GF-D8 (cell line): ENCODE measurements at regions not wholly inside any gene's neighbourhood (a gene's known extent, or its start where the extent isn't known, plus 50 kb on each side); places are given as distances from the start of the nearest gene placed in this dataset.

Experiments used
- DNase-seq: peaks from one replicate; lab custom pipeline; 2025; lab: John Stamatoyannopoulos, UW

- DNase-seq: no peak
Observed at GRCh38 chr11:26035696-26036095, 296.2 kb upstream of the ANO3 start.

DNA sequence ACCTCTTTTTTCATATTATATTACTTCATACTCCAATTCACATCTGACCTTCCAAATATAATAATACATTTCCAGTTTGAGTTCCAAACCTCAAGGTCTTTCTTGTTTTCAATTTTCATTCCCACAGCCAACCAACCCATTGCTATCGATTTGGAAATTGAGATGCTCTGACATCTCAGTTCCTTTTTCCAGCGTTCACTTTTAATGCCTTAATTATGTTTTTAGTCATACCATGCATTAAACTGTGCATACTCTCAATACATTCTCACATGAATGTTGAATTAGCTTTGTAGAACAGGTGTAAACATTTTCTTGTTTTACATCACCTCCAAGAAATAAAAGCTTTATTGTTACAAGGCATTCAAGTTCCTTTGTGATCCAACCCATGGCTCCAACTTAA lies 294.2 kb upstream of the ANO3 start:
- DNase-seq: no peak

DNA sequence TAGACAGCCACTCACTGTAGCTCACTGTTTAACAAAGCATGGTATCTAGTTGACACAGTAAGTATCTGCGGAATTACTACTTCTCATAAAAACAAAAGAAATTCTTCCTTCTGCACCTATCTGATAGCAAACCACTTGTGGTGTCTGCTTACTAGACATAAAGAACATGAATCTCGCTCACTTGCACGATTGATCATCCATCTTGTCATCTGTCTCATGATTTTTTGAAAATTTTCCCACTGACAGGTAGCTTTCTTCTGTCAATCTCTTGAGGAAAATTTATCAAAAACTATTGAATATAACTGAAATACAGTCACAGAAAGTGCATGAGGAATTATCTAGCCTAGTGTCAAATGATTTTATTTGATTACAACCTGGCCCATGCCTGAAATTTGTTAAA lies 291.6 kb upstream of the ANO3 start:
- DNase-seq: no peak

GRCh38 chr11:26042113-26042512 lies 289.8 kb upstream of the ANO3 start:
- no peak for DNase-seq

DNA sequence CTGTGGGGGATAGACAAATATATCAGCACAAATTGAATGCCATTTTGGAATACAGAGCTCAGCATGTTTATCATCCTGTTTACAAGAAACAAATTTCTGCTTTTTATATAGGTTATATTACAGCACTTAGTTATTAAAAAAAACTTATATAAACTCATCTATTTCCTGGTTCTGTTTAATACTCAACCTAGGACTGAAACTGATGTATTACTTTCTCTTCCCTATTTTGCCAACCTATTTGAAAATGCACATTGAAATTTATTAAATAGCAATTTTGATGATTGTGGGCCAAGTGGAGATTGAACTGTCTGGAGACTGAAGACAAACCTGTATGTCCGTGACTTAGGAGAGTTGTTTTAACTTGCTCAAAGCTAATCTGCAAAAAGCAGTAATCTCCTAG lies 288.3 kb upstream of the ANO3 start:
- DNase-seq: no peak

DNA sequence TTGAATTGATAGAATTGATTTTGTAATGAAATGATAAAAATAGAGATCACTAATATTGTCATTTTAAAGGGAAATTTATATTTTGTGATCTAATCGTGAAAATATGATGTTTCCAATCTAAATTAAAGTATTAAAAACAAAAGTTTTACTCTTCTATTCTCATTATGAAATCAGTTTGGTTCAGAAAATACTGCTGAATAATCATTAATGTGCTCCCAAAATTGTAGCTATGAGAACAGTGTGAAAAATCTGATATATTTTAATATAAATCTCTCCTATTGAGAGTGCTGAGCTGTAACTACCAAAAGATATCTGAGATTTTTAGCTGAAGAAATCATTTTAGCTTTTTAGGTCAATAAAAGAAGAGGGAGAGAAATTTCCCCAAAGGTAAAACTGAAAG lies 287.5 kb upstream of the ANO3 start:
- no peak for DNase-seq

- no peak for DNase-seq
Observed at GRCh38 chr11:26045082-26045481, 286.8 kb upstream of the ANO3 start.

DNA sequence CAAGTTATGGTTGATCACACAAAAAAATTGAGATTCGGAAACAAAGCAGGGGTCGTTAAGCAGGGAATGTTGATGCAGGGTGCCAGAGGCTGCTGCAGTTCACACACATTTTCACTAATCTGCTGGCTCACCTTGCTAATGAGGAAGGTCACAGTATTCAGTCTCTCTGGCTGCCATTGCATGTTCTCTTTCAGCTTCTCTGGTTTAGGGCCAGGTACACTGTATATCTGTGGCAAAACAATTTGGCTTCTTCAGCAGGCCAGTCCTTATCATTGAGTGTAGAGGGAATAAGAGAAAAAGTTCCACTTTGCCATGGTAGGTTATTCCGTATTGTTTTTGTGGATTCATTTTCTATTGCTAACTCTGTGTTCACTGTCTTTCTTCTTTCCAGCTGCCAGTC lies 283.7 kb upstream of the ANO3 start:
- no peak for DNase-seq

DNA sequence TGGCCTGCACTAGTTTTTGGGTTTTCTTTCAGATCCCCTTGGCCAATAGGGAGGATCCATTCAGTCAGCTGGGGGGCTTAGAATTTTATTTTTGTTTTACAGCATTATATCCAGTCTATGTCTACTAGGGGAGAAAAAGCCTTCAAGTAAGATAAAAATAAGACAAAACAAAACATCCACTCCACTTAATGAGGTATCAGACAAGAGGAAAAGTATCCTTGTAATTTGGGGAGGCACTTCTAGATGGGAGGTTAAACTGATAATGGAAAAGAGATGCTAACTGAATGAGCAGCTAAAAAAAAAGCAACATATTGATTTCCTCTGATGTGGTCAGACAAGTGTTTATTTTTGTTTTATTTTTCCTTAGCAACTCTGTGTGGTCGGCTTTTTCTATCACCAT lies 278.0 kb upstream of the ANO3 start:
- no peak for DNase-seq

- DNase-seq: no peak
Observed at GRCh38 chr11:26062660-26063059, 269.3 kb upstream of the ANO3 start.

- DNase-seq: no peak
Observed at GRCh38 chr11:26063915-26064314, 268.0 kb upstream of the ANO3 start.

DNA sequence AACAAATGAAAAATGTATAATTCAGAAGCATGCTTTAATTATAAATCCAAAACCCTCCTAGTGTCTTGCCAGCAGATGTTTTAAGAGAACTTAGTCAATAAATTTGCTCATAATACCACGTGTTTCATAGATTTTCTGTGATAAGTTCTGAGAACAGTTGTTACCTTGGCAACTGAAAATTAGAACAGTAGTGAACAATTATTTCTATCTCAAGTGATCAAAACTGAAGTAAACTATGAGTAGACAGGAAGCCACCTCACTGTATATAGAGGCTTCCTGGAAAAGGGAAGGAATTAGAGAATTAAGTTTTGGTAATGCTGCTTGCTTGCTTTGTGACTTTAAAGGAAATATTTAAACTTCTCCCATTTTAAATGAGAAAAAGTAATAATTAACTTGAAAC lies 266.0 kb upstream of the ANO3 start:
- DNase-seq: no peak

- DNase-seq: no peak
Observed at GRCh38 chr11:26070714-26071380, 261.1 kb upstream of the ANO3 start.

GRCh38 chr11:26072614-26073153 lies 259.2 kb upstream of the ANO3 start:
- no peak for DNase-seq

DNA sequence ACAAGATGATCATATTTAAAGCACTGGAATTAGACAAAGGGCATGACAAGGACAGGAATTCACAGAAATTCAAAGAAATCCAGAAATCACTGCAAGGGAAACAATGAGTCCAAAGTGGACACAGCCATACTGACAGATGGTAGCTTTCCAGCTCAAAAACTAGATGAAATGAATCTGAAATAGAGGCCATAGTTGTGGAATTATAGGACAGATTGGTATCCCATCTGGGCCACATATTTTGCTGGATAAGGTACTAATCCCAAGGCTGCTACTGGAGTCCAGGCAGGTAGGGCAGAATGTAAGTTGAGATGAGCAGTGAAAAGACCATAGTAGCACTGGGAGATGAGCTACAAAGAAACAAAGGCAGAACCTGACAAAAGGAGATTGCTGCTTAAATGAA lies 258.3 kb upstream of the ANO3 start:
- DNase-seq: no peak

DNA sequence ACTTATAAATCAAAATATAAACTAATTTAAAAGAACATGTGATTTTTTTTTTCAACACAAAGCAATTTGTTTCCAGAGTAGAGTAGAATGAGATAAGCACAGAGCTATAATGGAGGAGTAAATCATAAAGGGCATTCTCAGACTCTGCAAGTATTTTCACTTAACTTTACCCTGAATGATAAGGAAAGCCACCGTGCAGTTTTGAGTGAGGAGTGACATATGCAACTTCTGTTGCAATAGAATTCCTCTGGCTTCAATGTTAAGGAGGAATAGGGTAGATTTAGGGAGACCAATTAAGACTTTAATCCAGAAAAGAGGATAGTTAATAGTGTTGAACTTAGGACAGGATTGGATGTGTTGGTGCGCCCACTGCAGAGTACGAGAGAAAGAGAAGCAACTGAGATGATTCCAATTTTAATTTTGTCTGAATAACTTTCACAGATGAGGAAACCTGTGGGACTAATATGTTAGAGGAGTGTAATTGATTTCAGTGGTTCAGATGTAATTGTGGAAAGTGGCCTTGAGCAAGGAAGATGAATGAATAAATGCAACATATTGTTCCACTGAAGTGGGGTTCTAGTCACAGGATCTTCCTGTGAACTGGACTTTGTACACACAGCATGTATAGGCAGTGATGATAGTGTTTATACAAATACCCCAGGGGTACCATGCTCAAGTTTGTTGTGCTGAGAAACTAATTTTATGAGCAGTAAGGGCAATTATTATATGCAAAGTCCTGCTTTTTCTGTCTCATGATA lies 255.5 kb upstream of the ANO3 start:
- no peak for DNase-seq

- no peak for DNase-seq
Observed at GRCh38 chr11:26078231-26078821, 253.6 kb upstream of the ANO3 start.

- no peak for DNase-seq
Observed at GRCh38 chr11:26084313-26084712, 247.6 kb upstream of the ANO3 start.

GRCh38 chr11:26086028-26086427 lies 245.9 kb upstream of the ANO3 start:
- no peak for DNase-seq

GRCh38 chr11:26087120-26087935 lies 244.6 kb upstream of the ANO3 start:
- no peak for DNase-seq

GRCh38 chr11:26088391-26088790 lies 243.5 kb upstream of the ANO3 start:
- DNase-seq: no peak

GRCh38 chr11:26090651-26091050 lies 241.3 kb upstream of the ANO3 start:
- no peak for DNase-seq
